CD4-positive, CD25-positive, alpha-beta regulatory T cell (primary cell): ENCODE measurements at regions not wholly inside any gene's neighbourhood (a gene's known extent, or its start where the extent isn't known, plus 50 kb on each side); places are given as distances from the start of the nearest gene placed in this dataset.
"Not testable (repeated sequence)": the region's sequence is repeated elsewhere in the genome, so short reads cannot be mapped to it uniquely, and the experiment has no call there.

ENCODE experiments used
- ATAC-seq, 2 donors: fragments of 150-1000 bp; cut with Tn5 transposase; one replicate each; pipeline ENCODE4 v1.10.0; 2021; ENCODE audit warnings: low read depth in 2 of 2, moderate number of reproducible peaks in 2 of 2, moderate library complexity in 1 of 2
- DNase-seq, 3 donors: peaks; one replicate each; pipeline versions ENCODE4 v3.0.0 to v3.0.0-alpha.2; 2012 to 2022; ENCODE audit warnings: mixed read lengths in 1 of 3
- H3K27ac ChIP-seq: one replicate; pipeline ENCODE4 v1.7.0; 2013; ENCODE audit warnings: mild to moderate bottlenecking, low read length; ENCODE audit not compliant: insufficient read depth, poor library complexity, severe bottlenecking
- H3K27me3 ChIP-seq: one replicate; pipeline ENCODE4 v1.7.0; 2013; ENCODE audit warnings: low read length; ENCODE audit not compliant: control insufficient read depth, insufficient read depth
- H3K36me3 ChIP-seq: one replicate; pipeline ENCODE4 v1.7.0; 2013; ENCODE audit warnings: mild to moderate bottlenecking, low read length, moderate library complexity; ENCODE audit not compliant: control insufficient read depth, insufficient read depth
- H3K4me1 ChIP-seq: 2 replicates; pipeline ENCODE4 v1.7.0; 2013; ENCODE audit warnings: mild to moderate bottlenecking, low read length; ENCODE audit not compliant: insufficient read depth, control insufficient read depth, poor library complexity, severe bottlenecking
- H3K4me3 ChIP-seq: one replicate; pipeline ENCODE4 v1.7.0; 2013; ENCODE audit warnings: low read depth, mild to moderate bottlenecking, low read length, moderate library complexity
- H3K9me3 ChIP-seq, 2 experiments: 1 replicate in 1 of 2; 2 replicates in 1 of 2; pipeline ENCODE4 v1.7.0; 2013; ENCODE audit warnings: low read length in 2 of 2, mild to moderate bottlenecking in 1 of 2, moderate library complexity in 1 of 2; ENCODE audit not compliant: control insufficient read depth in 2 of 2
- H3K27ac Mint-ChIP-seq, 3 donors: one replicate each; pipeline ENCODE4 v1.8.0; 2020 to 2022; ENCODE audit warnings: mild to moderate bottlenecking in 3 of 3, mixed read lengths in 3 of 3, moderate library complexity in 2 of 3
- H3K27me3 Mint-ChIP-seq: one replicate; pipeline ENCODE4 v1.8.0; 2022; ENCODE audit warnings: mild to moderate bottlenecking, mixed read lengths
- H3K36me3 Mint-ChIP-seq: one replicate; pipeline ENCODE4 v1.8.0; 2020; ENCODE audit warnings: mixed read lengths
- H3K4me1 Mint-ChIP-seq, 4 donors: one replicate each; pipeline ENCODE4 v1.8.0; 2020 to 2022; ENCODE audit warnings: mixed read lengths in 4 of 4, mild to moderate bottlenecking in 1 of 4
- H3K4me3 Mint-ChIP-seq, 4 donors: one replicate each; pipeline ENCODE4 v1.8.0; 2020 to 2022; ENCODE audit warnings: mild to moderate bottlenecking in 4 of 4, mixed read lengths in 4 of 4, moderate library complexity in 3 of 4
- H3K9me3 Mint-ChIP-seq, 7 donors: one replicate each; pipeline ENCODE4 v1.8.0; 2020 to 2022; ENCODE audit warnings: mixed read lengths in 7 of 7, mild to moderate bottlenecking in 3 of 7, moderate library complexity in 2 of 7

GRCh38 chr3:178112134-178112533 lies 424.1 kb upstream of the KCNMB2 start:
- no peaks in the 10 kb centered on the region for H3K27me3 ChIP-seq
- H3K4me3 ChIP-seq, result no peak overlapping the region
- H3K4me1 Mint-ChIP-seq, result no peaks in the 10 kb centered on the region
- no peaks in the 10 kb centered on the region for H3K36me3 ChIP-seq
- H3K36me3 Mint-ChIP-seq, result no peaks in the 10 kb centered on the region
- H3K4me3 Mint-ChIP-seq, result no peak overlapping the region
- H3K27ac ChIP-seq, result no peak overlapping the region
- no peaks in the 10 kb centered on the region for H3K27me3 Mint-ChIP-seq
- ATAC-seq (no peak), DNase-seq (peak in 1 of 3 donors; percentile 28)
- H3K9me3 Mint-ChIP-seq, result no peaks in the 10 kb centered on the region
- no peaks in the 10 kb centered on the region for H3K9me3 ChIP-seq
- no peak overlapping the region for H3K27ac Mint-ChIP-seq
- H3K4me1 ChIP-seq, result no peaks in the 10 kb centered on the region

GRCh38 chr3:178112552-178112951 lies 423.7 kb upstream of the KCNMB2 start:
- H3K27ac Mint-ChIP-seq, DNase-seq, H3K27me3 Mint-ChIP-seq, H3K27me3 ChIP-seq, H3K9me3 ChIP-seq, H3K27ac ChIP-seq, H3K9me3 Mint-ChIP-seq, H3K4me1 Mint-ChIP-seq, H3K36me3 ChIP-seq, H3K4me3 ChIP-seq, H3K36me3 Mint-ChIP-seq, H3K4me3 Mint-ChIP-seq, H3K4me1 ChIP-seq, ATAC-seq: not testable (repeated sequence)

GRCh38 chr3:178117641-178118040 lies 418.6 kb upstream of the KCNMB2 start:
- Histone ChIP-seq H3K4me3 (no peak overlapping the region), H3K27ac (no peak overlapping the region), H3K4me1 (no peaks in the 10 kb centered on the region), H3K27me3 (no peaks in the 10 kb centered on the region), H3K9me3 (no peaks in the 10 kb centered on the region), H3K36me3 (no peaks in the 10 kb centered on the region)
- DNase-seq (no peak), ATAC-seq (no peak)
- H3K4me1 Mint-ChIP-seq, result peaks cover 0 to 3% (median 0%) of the 10 kb centered on the region in 4 donors
- no peak overlapping the region for H3K27ac Mint-ChIP-seq
- H3K9me3 Mint-ChIP-seq, result peaks cover 0 to 7% (median 0%) of the 10 kb centered on the region in 7 donors
- H3K27me3 Mint-ChIP-seq, result peaks cover under 1% of the 10 kb centered on the region
- H3K4me3 Mint-ChIP-seq, result no peak overlapping the region
- H3K36me3 Mint-ChIP-seq, result no peaks in the 10 kb centered on the region

- not testable (repeated sequence) for H3K9me3 Mint-ChIP-seq, H3K4me1 ChIP-seq, H3K9me3 ChIP-seq, DNase-seq, ATAC-seq, H3K4me1 Mint-ChIP-seq, H3K36me3 ChIP-seq, H3K27ac Mint-ChIP-seq, H3K4me3 Mint-ChIP-seq, H3K27me3 ChIP-seq, H3K27ac ChIP-seq, H3K36me3 Mint-ChIP-seq, H3K4me3 ChIP-seq
- H3K27me3 Mint-ChIP-seq, result peaks cover 12% of the 10 kb centered on the region
These were observed 416.5 kb upstream of the KCNMB2 start for GRCh38 chr3:178119608-178120295.

GRCh38 chr3:178120367-178120766 lies 415.9 kb upstream of the KCNMB2 start:
- no peak for ATAC-seq
- H3K36me3 Mint-ChIP-seq, result no peaks in the 10 kb centered on the region
- Histone ChIP-seq H3K27me3 (no peaks in the 10 kb centered on the region), H3K4me3 (no peak overlapping the region), H3K4me1 (no peaks in the 10 kb centered on the region), H3K36me3 (no peaks in the 10 kb centered on the region), H3K27ac (no peak overlapping the region), H3K9me3 (no peaks in the 10 kb centered on the region)
- peaks cover 0 to 7% (median 0%) of the 10 kb centered on the region in 7 donors for H3K9me3 Mint-ChIP-seq
- H3K4me3 Mint-ChIP-seq, result no peak overlapping the region
- H3K4me1 Mint-ChIP-seq, result peaks cover 0 to 3% (median 0%) of the 10 kb centered on the region in 4 donors
- H3K27ac Mint-ChIP-seq, result no peak overlapping the region
- DNase-seq, result no peak
- peaks cover 12% of the 10 kb centered on the region for H3K27me3 Mint-ChIP-seq

GRCh38 chr3:178126686-178127085 lies 409.6 kb upstream of the KCNMB2 start:
- peaks cover 0 to 3% (median 0%) of the 10 kb centered on the region in 4 donors for H3K4me1 Mint-ChIP-seq
- H3K36me3 Mint-ChIP-seq, result no peaks in the 10 kb centered on the region
- no peaks in the 10 kb centered on the region for H3K9me3 Mint-ChIP-seq

GRCh38 chr3:178127221-178127620 lies 409.0 kb upstream of the KCNMB2 start:
- H3K4me1 Mint-ChIP-seq, result peaks cover 0 to 3% (median 0%) of the 10 kb centered on the region in 4 donors
- Histone ChIP-seq H3K4me1 (no peaks in the 10 kb centered on the region), H3K4me3 (no peak overlapping the region), H3K27ac (no peak overlapping the region), H3K9me3 (no peaks in the 10 kb centered on the region), H3K36me3 (no peaks in the 10 kb centered on the region), H3K27me3 (no peaks in the 10 kb centered on the region)
- no peak overlapping the region for H3K27ac Mint-ChIP-seq
- ATAC-seq (no peak), DNase-seq (no peak)
- no peak overlapping the region for H3K4me3 Mint-ChIP-seq
- H3K9me3 Mint-ChIP-seq, result no peaks in the 10 kb centered on the region
- peaks cover 17% of the 10 kb centered on the region for H3K27me3 Mint-ChIP-seq
- no peaks in the 10 kb centered on the region for H3K36me3 Mint-ChIP-seq

More at GRCh38 chr3:178126686-178127085, 409.6 kb upstream of the KCNMB2 start:
- Mint-ChIP-seq H3K27me3 (peaks cover 17% of the 10 kb centered on the region), H3K4me3 (no peak overlapping the region), H3K27ac (no peak overlapping the region)
- Histone ChIP-seq H3K9me3 (no peaks in the 10 kb centered on the region), H3K27me3 (no peaks in the 10 kb centered on the region), H3K4me1 (no peaks in the 10 kb centered on the region), H3K4me3 (no peak overlapping the region), H3K36me3 (no peaks in the 10 kb centered on the region), H3K27ac (no peak overlapping the region)
- ATAC-seq (no peak), DNase-seq (no peak)

- no peaks in the 10 kb centered on the region for H3K36me3 ChIP-seq
- H3K36me3 Mint-ChIP-seq, result no peaks in the 10 kb centered on the region
- no peaks in the 10 kb centered on the region for H3K4me1 Mint-ChIP-seq
- peaks cover 9% of the 10 kb centered on the region for H3K27me3 Mint-ChIP-seq
- H3K9me3 Mint-ChIP-seq, result no peaks in the 10 kb centered on the region
- no peaks in the 10 kb centered on the region for H3K4me1 ChIP-seq
- DNase-seq (no peak), ATAC-seq (no peak)
- no peak overlapping the region for H3K27ac ChIP-seq
- no peak overlapping the region for H3K4me3 ChIP-seq
- H3K27ac Mint-ChIP-seq, result no peak overlapping the region
- H3K9me3 ChIP-seq, result no peaks in the 10 kb centered on the region
- no peaks in the 10 kb centered on the region for H3K27me3 ChIP-seq
- H3K4me3 Mint-ChIP-seq, result no peak overlapping the region
These were observed 407.1 kb upstream of the KCNMB2 start for GRCh38 chr3:178129109-178129508.
